Endothelial cell of umbilical vein (primary cell): ENCODE measurements at regions not wholly inside any gene's neighbourhood (a gene's known extent, or its start where the extent isn't known, plus 50 kb on each side); places are given as distances from the start of the nearest gene placed in this dataset.

Experiments used
- BruUV-seq: library from RNA; stranded (reverse); fragments of 400-500 nt; replicated peaks from 2 replicates; lab custom pipeline; 2021; lab: Mats Ljungman, UMichigan
- CTCF ChIA-PET: fragments of 300-600, 350-600 bp; sonication (Branson Sonifier 250); formaldehyde crosslinking; loops from one replicate; lab custom pipeline; 2021; ENCODE audit warnings: antibody characterized with exemption, inconsistent platforms; lab: Charles Lee
- POLR2A ChIA-PET: fragments of 300-600, 350-600 bp; sonication (Branson Sonifier 250); formaldehyde crosslinking; loops from one replicate; lab custom pipeline; 2021; ENCODE audit warnings: antibody characterized with exemption, inconsistent platforms; lab: Charles Lee
- DNase-seq: peaks from one replicate; pipeline ENCODE4 v3.0.0-alpha.2; 2011; ENCODE audit warnings: low read depth, low spot score
- FAIRE-seq: peaks from 2 replicates; lab custom pipeline; 2011; peaks lifted over from hg19 to GRCh38; lab: Jason Lieb, UNC
- H2AFZ ChIP-seq: 2 replicates; pipeline ENCODE4 v1.6.0; 2012; ENCODE audit warnings: low read depth, low read length, control low read depth, inconsistent platforms
- H3K27ac ChIP-seq: 2 replicates; pipeline ENCODE4 v1.5.1; 2011; ENCODE audit warnings: low read depth, mild to moderate bottlenecking, control low read depth, low read length, moderate library complexity; ENCODE audit not compliant: insufficient read depth
- H3K27me3 ChIP-seq, 2 experiments: 2 replicates each; pipeline versions ENCODE4 v1.6.0 to v1.6.1; 2011; ENCODE audit warnings: low read length in 2 of 2, mixed read lengths in 1 of 2; ENCODE audit not compliant: control insufficient read depth in 2 of 2, insufficient read depth in 2 of 2
- H3K36me3 ChIP-seq, 2 experiments: 2 replicates in 1 of 2; 3 replicates in 1 of 2; pipeline ENCODE4 v1.5.1; 2011; ENCODE audit warnings: low read length in 2 of 2, mild to moderate bottlenecking in 1 of 2, moderate library complexity in 1 of 2; ENCODE audit not compliant: control insufficient read depth in 2 of 2, insufficient read depth in 2 of 2; ENCODE audit errors: extremely low read depth in 1 of 2
- H3K4me1 ChIP-seq: 3 replicates; pipeline ENCODE4 v1.5.1; 2011; ENCODE audit warnings: mild to moderate bottlenecking, low read length; ENCODE audit not compliant: control insufficient read depth, insufficient read depth; ENCODE audit errors: extremely low read depth
- H3K4me2 ChIP-seq: 2 replicates; pipeline ENCODE4 v1.6.1; 2011; ENCODE audit warnings: low read length, control low read depth, mixed read lengths; ENCODE audit not compliant: insufficient read depth
- H3K4me3 ChIP-seq, 3 experiments: fragments of 200-600 bp in 1 of 3; sonication (generic), shearing (Covaris generic) in 1 of 3; replicated peaks in 1 of 3; 2 replicates each; pipeline ENCODE4 v1.5.1; 2011 to 2016; ENCODE audit warnings: control low read depth in 3 of 3, low read length in 3 of 3, mild to moderate bottlenecking in 2 of 3, inconsistent platforms in 1 of 3, low read depth in 1 of 3, moderate library complexity in 1 of 3; ENCODE audit not compliant: insufficient read depth in 1 of 3
- H3K79me2 ChIP-seq: 2 replicates; pipeline ENCODE4 v1.6.0; 2012; ENCODE audit warnings: low read length, inconsistent platforms; ENCODE audit not compliant: control insufficient read depth, insufficient read depth
- H3K9ac ChIP-seq: replicated peaks from 2 replicates; pipeline ENCODE3; 2011; ENCODE audit warnings: low read length, control low read depth; ENCODE audit not compliant: insufficient read depth; ENCODE audit errors: extremely low read depth
- H3K9me1 ChIP-seq: replicated peaks from 3 replicates; pipeline ENCODE4 v1.6.0; 2011; ENCODE audit warnings: mild to moderate bottlenecking, low read length; ENCODE audit not compliant: control insufficient read depth, insufficient read depth; ENCODE audit errors: extremely low read depth
- H3K9me3 ChIP-seq: replicated peaks from 2 replicates; pipeline ENCODE4 v1.5.1; 2012; ENCODE audit warnings: low read length, inconsistent platforms; ENCODE audit not compliant: control insufficient read depth, insufficient read depth
- H4K20me1 ChIP-seq: replicated peaks from 2 replicates; pipeline ENCODE3; 2011; ENCODE audit warnings: mild to moderate bottlenecking, low read length; ENCODE audit not compliant: control insufficient read depth, insufficient read depth; ENCODE audit errors: extremely low read depth
- CTCF ChIP-seq, 2 donors: IDR thresholded peaks; 1 replicate in 1 of 2; 2 replicates in 1 of 2; pipeline ENCODE4 v1.5.1; 2011; ENCODE audit warnings: low read length in 2 of 2, mild to moderate bottlenecking in 2 of 2, moderate library complexity in 2 of 2, control low read depth in 1 of 2, inconsistent platforms in 1 of 2, low read depth in 1 of 2; ENCODE audit not compliant: insufficient read depth in 1 of 2; ENCODE audit errors: extremely low read depth in 1 of 2
- EZH2 ChIP-seq: IDR thresholded peaks from 2 replicates; pipeline ENCODE4 v1.6.1; 2012; ENCODE audit warnings: borderline replicate concordance, low read depth, mild to moderate bottlenecking, moderate library complexity, low read length, inconsistent platforms; ENCODE audit not compliant: severe bottlenecking
- FOS ChIP-seq: IDR thresholded peaks from 2 replicates; pipeline ENCODE4 v1.6.1; 2011; ENCODE audit warnings: mild to moderate bottlenecking, low read length, moderate library complexity, borderline replicate concordance; ENCODE audit not compliant: insufficient read depth
- GATA2 ChIP-seq: IDR thresholded peaks from 2 replicates; pipeline ENCODE4 v1.7.0; 2011; ENCODE audit warnings: low read depth, mild to moderate bottlenecking, moderate library complexity, mixed read lengths, low read length; ENCODE audit not compliant: insufficient read length, insufficient read depth
- JUN ChIP-seq: IDR thresholded peaks from 2 replicates; pipeline ENCODE4 v1.6.1; 2011; ENCODE audit warnings: borderline replicate concordance, low read depth; ENCODE audit not compliant: insufficient read length, insufficient read depth
- MAX ChIP-seq: IDR thresholded peaks from 2 replicates; pipeline ENCODE4 v1.6.1; 2011; ENCODE audit not compliant: insufficient read depth, insufficient read length
- MYC ChIP-seq: IDR thresholded peaks from one replicate; pipeline ENCODE4 v1.6.1; 2011; ENCODE audit warnings: mild to moderate bottlenecking, low read depth, low read length
- POLR2A ChIP-seq: IDR thresholded peaks from 2 replicates; pipeline ENCODE4 v1.6.1; 2012; ENCODE audit warnings: low read depth, mild to moderate bottlenecking, control low read depth, low read length
- POLR2AphosphoS5 ChIP-seq: IDR thresholded peaks from 2 replicates; pipeline ENCODE4 v1.6.1; 2012; ENCODE audit warnings: low read depth, mild to moderate bottlenecking, control low read depth, low read length, moderate library complexity; ENCODE audit not compliant: insufficient read depth
- dilution Hi-C: fragments of 300-500 bp; cut with MboI; formaldehyde crosslinking; loops from one replicate; pipeline ENCODE4 v1.15.0; 2019; ENCODE audit warnings: low sequenced_read_pairs; ENCODE audit not compliant: extremely low pct_ligation_motif_present
- intact Hi-C: fragments of 100-400 bp; cut with micrococcal nuclease; formaldehyde crosslinking; loops from one replicate; pipeline ENCODE4 v1.10.0; 2022

- H3K27me3 ChIP-seq, result peaks cover 0 to 1% of the 10 kb centered on the region in 2 experiments
- ChIA-PET POLR2A (no interaction called here), CTCF (no interaction called here)
- H3K4me3 ChIP-seq, result no peak overlapping the region
- no peak for DNase-seq
- H4K20me1 ChIP-seq, result no peaks in the 10 kb centered on the region
- no peaks in the 10 kb centered on the region for H3K79me2 ChIP-seq
- H3K9me3 ChIP-seq, result no peaks in the 10 kb centered on the region
- dilution Hi-C loops (no loop called here), intact Hi-C loops (no loop called here)
- no peak overlapping the region for H3K9ac ChIP-seq
- TF ChIP-seq MYC, result no peak
- TF ChIP-seq MAX, result no peak
- TF ChIP-seq JUN, result no peak
- TF ChIP-seq EZH2, result no peak
- no peak for TF ChIP-seq FOS
- no peak for TF ChIP-seq CTCF (IDR thresholded peaks at IDR 0.05; ENCODE audit: extremely low read depth in 1 of 2, insufficient read depth in 1 of 2, low read depth in 1 of 2, low read length in 2 of 2)
- TF ChIP-seq POLR2AphosphoS5, result no peak
- TF ChIP-seq POLR2A, result no peak
- TF ChIP-seq GATA2, result no peak
- H2AFZ ChIP-seq, result no peak overlapping the region
- no TSS peak for BruUV-seq
- no peaks in the 10 kb centered on the region for H3K9me1 ChIP-seq
- H3K27ac ChIP-seq, result no peak overlapping the region
- no peak for FAIRE-seq
- H3K4me1 ChIP-seq, result peaks cover 4% of the 10 kb centered on the region
- no peaks in the 10 kb centered on the region for H3K36me3 ChIP-seq
- no peak overlapping the region for H3K4me2 ChIP-seq
These were observed 711.8 kb downstream of the DCDC2C start for GRCh38 chr2:4415171-4415570.
